Stomach (tissue), 4 donors: ENCODE measurements at regions not wholly inside any gene's neighbourhood (a gene's known extent, or its start where the extent isn't known, plus 50 kb on each side); places are given as distances from the start of the nearest gene placed in this dataset.

Experiments used
- EP300 ChIP-seq: sonication (generic); formaldehyde crosslinking; IDR thresholded peaks from one replicate; pipeline ENCODE4 v1.6.1; 2017; ENCODE audit warnings: antibody characterized with exemption
- POLR2A ChIP-seq, 4 donors: fragments of 450-650 bp; IDR thresholded peaks; one replicate each; pipeline ENCODE4 v1.6.1; 2016; ENCODE audit warnings: antibody characterized with exemption in 4 of 4, control low read depth in 2 of 4, mild to moderate bottlenecking in 1 of 4, moderate library complexity in 1 of 4
- TF ChIP-seq, protein P1 (sequence below), 7 experiments: fragments of 450-650 bp in 4 of 7; fragments of 200-600 bp in 3 of 7; sonication (generic) in 3 of 7; IDR thresholded peaks; one replicate each; pipeline ENCODE4 v1.5.1; 2016 to 2019; ENCODE audit warnings: antibody characterized with exemption in 7 of 7, control low read depth in 2 of 7, mild to moderate bottlenecking in 1 of 7

DNA sequence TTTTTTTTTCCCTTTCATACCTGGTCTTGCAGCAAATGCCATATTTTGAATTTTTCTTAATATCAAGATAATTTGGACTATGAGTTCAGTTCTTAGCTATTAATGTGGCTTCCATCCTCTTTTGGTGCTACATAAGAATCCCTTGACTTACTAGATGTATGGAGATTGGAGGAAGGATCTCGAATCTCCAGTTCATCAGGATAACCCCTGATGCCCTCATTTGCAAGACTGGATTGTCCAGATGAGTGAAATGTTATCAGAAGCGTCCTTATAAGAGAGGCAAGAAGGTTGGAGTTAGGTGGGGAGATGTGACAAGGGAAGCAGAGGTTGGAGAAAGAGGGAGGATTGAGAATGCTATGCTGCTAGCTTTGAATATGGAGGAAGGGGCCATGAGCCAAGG lies 499.6 kb upstream of the SYNCRIP start:
- TF ChIP-seq, protein P1, sequence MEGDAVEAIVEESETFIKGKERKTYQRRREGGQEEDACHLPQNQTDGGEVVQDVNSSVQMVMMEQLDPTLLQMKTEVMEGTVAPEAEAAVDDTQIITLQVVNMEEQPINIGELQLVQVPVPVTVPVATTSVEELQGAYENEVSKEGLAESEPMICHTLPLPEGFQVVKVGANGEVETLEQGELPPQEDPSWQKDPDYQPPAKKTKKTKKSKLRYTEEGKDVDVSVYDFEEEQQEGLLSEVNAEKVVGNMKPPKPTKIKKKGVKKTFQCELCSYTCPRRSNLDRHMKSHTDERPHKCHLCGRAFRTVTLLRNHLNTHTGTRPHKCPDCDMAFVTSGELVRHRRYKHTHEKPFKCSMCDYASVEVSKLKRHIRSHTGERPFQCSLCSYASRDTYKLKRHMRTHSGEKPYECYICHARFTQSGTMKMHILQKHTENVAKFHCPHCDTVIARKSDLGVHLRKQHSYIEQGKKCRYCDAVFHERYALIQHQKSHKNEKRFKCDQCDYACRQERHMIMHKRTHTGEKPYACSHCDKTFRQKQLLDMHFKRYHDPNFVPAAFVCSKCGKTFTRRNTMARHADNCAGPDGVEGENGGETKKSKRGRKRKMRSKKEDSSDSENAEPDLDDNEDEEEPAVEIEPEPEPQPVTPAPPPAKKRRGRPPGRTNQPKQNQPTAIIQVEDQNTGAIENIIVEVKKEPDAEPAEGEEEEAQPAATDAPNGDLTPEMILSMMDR (IDR thresholded peaks at IDR 0.05) = no peak
- TF ChIP-seq EP300 = no peak
- no peak for TF ChIP-seq POLR2A (IDR thresholded peaks at IDR 0.05)
